SK-N-SH (cell line): ENCODE measurements at regions not wholly inside any gene's neighbourhood (a gene's known extent, or its start where the extent isn't known, plus 50 kb on each side); places are given as distances from the start of the nearest gene placed in this dataset.

Experiments used
- CHD2 ChIP-seq: fragments of 150-350 bp; IDR thresholded peaks from 2 replicates; pipeline ENCODE4 v1.6.1; 2018; ENCODE audit warnings: low read length; ENCODE audit not compliant: partially characterized antibody
- CTCF ChIP-seq: fragments of 200-600 bp; sonication (generic); IDR thresholded peaks from 2 replicates; pipeline ENCODE4 v1.6.1; 2017; ENCODE audit warnings: antibody characterized with exemption, mild to moderate bottlenecking, moderate library complexity
- GABPA ChIP-seq: IDR thresholded peaks from 2 replicates; pipeline ENCODE4 v1.4.0; 2012; ENCODE audit warnings: low read depth, mild to moderate bottlenecking
- GATA2 ChIP-seq: sonication (generic); formaldehyde crosslinking; IDR thresholded peaks from 2 replicates; pipeline ENCODE4 v1.5.0; 2020; ENCODE audit warnings: mild to moderate bottlenecking, missing genetic modification reagents
- NFIC ChIP-seq: IDR thresholded peaks from 2 replicates; pipeline ENCODE4 v1.4.0; 2012; ENCODE audit warnings: borderline replicate concordance
- RAD21 ChIP-seq: IDR thresholded peaks from 2 replicates; pipeline ENCODE4 v1.6.1; 2012; ENCODE audit warnings: mild to moderate bottlenecking, low read length
- RCOR1 ChIP-seq: fragments of 150-350 bp; IDR thresholded peaks from 2 replicates; pipeline ENCODE4 v1.6.1; 2017; ENCODE audit warnings: antibody characterized with exemption, low read length
- RFX5 ChIP-seq: IDR thresholded peaks from 2 replicates; pipeline ENCODE4 v1.6.1; 2012; ENCODE audit warnings: mild to moderate bottlenecking, improper control_type of control experiment, low read length
- TAF1 ChIP-seq: IDR thresholded peaks from 2 replicates; pipeline ENCODE4 v1.6.1; 2012; ENCODE audit warnings: low read depth, mild to moderate bottlenecking, low read length, moderate library complexity, borderline replicate concordance
- TCF12 ChIP-seq: IDR thresholded peaks from 2 replicates; pipeline ENCODE4 v1.4.0; 2012
- YY1 ChIP-seq: IDR thresholded peaks from 2 replicates; pipeline ENCODE4 v1.4.0; 2012; ENCODE audit warnings: low read depth, mild to moderate bottlenecking
- ZBTB33 ChIP-seq: IDR thresholded peaks from 2 replicates; pipeline ENCODE4 v1.4.0; 2012; ENCODE audit warnings: low read depth, borderline replicate concordance
- TF ChIP-seq, protein P1 (sequence below): fragments of 150-350 bp; IDR thresholded peaks from 2 replicates; pipeline ENCODE4 v1.6.1; 2017; ENCODE audit warnings: antibody characterized with exemption, low read length, low read depth, borderline replicate concordance

- TF ChIP-seq CHD2 (no peak), CTCF (no peak), TCF12 (no peak), TAF1 (no peak), GATA2 (CRISPR knock-in tag) (no peak), RAD21 (no peak), ZBTB33 (no peak), NFIC (no peak), GABPA (no peak), YY1 (no peak), RFX5 (no peak), RCOR1 (no peak)
- TF ChIP-seq, protein P1, sequence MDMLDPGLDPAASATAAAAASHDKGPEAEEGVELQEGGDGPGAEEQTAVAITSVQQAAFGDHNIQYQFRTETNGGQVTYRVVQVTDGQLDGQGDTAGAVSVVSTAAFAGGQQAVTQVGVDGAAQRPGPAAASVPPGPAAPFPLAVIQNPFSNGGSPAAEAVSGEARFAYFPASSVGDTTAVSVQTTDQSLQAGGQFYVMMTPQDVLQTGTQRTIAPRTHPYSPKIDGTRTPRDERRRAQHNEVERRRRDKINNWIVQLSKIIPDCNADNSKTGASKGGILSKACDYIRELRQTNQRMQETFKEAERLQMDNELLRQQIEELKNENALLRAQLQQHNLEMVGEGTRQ: no peak
Measured at GRCh38 chr2:18346344-18346743, 214.1 kb downstream of the RDH14 start.
